ENCODE measurements at regions not wholly inside any gene's neighbourhood (a gene's known extent, or its start where the extent isn't known, plus 50 kb on each side); places are given as distances from the start of the nearest gene placed in this dataset.

GRCh38 chr13:74210693-74211393, 76.6 kb upstream of the KLF12 start:
- no peak for TF ChIP-seq MAX (IDR thresholded peaks at IDR 0.05)
- no peak for TF ChIP-seq CEBPB (IDR thresholded peaks at IDR 0.05)
- TF ChIP-seq REST (IDR thresholded peaks at IDR 0.05; ENCODE audit: low read depth), result no peak
- no peak for TF ChIP-seq TCF12 (IDR thresholded peaks at IDR 0.05; ENCODE audit: low read depth)
- no peak for TF ChIP-seq RAD21 (IDR thresholded peaks at IDR 0.05; ENCODE audit: low read depth)
- no peak for TF ChIP-seq TAF1 (IDR thresholded peaks at IDR 0.05; ENCODE audit: low read depth)
- TF ChIP-seq EP300 (IDR thresholded peaks at IDR 0.05; ENCODE audit: borderline replicate concordance), result no peak
- no peak for TF ChIP-seq TEAD4 (IDR thresholded peaks at IDR 0.05)
- no peak for TF ChIP-seq YY1 (IDR thresholded peaks at IDR 0.05; ENCODE audit: low read depth)
- no peak for TF ChIP-seq CREB1 (IDR thresholded peaks at IDR 0.05; ENCODE audit: low read depth)
- peak; percentile 59; the same call in 1 of the 2 replicates for TF ChIP-seq NFIC (IDR thresholded peaks at IDR 0.05)

Data from Ishikawa (cell line).